GM06990 (cell line): ENCODE measurements at regions not wholly inside any gene's neighbourhood (a gene's known extent, or its start where the extent isn't known, plus 50 kb on each side); places are given as distances from the start of the nearest gene placed in this dataset.

Source experiments
- DNase-seq: peaks from one replicate; pipeline ENCODE4 v3.0.0-alpha.2; 2011; ENCODE audit not compliant: insufficient read length; ENCODE audit errors: extremely low read depth
- H3K27me3 ChIP-seq: replicated peaks from 2 replicates; pipeline ENCODE4 v1.6.0; 2011; ENCODE audit warnings: low read length; ENCODE audit not compliant: control insufficient read depth, insufficient read depth
- H3K36me3 ChIP-seq: 2 replicates; pipeline ENCODE4 v1.5.1; 2011; ENCODE audit warnings: low read length; ENCODE audit not compliant: control insufficient read depth, insufficient read depth
- H3K4me3 ChIP-seq: replicated peaks from 2 replicates; pipeline ENCODE4 v1.5.1; 2011; ENCODE audit warnings: low read depth, mild to moderate bottlenecking, control low read depth, low read length
- TF ChIP-seq, protein P1 (sequence below): IDR thresholded peaks from 2 replicates; pipeline ENCODE4 v1.5.1; 2011; ENCODE audit warnings: low read length, control low read depth, mild to moderate bottlenecking, inconsistent platforms; ENCODE audit not compliant: insufficient read depth, poor library complexity, severe bottlenecking

DNA sequence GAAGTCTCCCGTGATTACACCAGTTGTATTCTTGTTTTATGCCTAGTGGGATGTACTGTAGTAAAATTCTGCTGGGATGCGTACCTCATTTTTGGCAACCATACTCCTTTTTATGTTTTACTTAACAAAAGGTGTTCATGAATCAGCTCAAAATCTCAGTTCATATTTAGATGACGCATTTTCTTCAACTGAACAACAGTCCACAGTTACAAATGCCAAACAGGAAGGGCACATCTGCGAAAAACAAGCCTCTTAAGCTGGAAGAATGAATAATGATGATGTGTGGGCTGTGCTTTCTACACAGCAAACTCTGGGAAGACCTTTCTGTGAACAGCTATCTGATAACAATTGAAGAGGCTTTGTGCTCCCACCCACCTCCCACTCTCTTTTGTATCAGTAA, 68.4 kb upstream of the NRBF2 start:
- no peak for DNase-seq
- Histone ChIP-seq H3K27me3 (no peaks in the 10 kb centered on the region; the same call in 1 of the 2 replicates), H3K36me3 (no peaks in the 10 kb centered on the region), H3K4me3 (no peak overlapping the region)
- TF ChIP-seq, protein P1, sequence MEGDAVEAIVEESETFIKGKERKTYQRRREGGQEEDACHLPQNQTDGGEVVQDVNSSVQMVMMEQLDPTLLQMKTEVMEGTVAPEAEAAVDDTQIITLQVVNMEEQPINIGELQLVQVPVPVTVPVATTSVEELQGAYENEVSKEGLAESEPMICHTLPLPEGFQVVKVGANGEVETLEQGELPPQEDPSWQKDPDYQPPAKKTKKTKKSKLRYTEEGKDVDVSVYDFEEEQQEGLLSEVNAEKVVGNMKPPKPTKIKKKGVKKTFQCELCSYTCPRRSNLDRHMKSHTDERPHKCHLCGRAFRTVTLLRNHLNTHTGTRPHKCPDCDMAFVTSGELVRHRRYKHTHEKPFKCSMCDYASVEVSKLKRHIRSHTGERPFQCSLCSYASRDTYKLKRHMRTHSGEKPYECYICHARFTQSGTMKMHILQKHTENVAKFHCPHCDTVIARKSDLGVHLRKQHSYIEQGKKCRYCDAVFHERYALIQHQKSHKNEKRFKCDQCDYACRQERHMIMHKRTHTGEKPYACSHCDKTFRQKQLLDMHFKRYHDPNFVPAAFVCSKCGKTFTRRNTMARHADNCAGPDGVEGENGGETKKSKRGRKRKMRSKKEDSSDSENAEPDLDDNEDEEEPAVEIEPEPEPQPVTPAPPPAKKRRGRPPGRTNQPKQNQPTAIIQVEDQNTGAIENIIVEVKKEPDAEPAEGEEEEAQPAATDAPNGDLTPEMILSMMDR: no peak

- H3K36me3 ChIP-seq: no peaks in the 10 kb centered on the region
- no peak for DNase-seq
- no peak overlapping the region for H3K4me3 ChIP-seq
- no peaks in the 10 kb centered on the region for H3K27me3 ChIP-seq
- TF ChIP-seq, protein P1: no peak
These were observed 74.9 kb upstream of the NRBF2 start for GRCh38 chr10:63058236-63058635.

GRCh38 chr10:63057509-63057908, 75.6 kb upstream of the NRBF2 start:
- no peaks in the 10 kb centered on the region for H3K27me3 ChIP-seq
- no peak for DNase-seq
- no peak overlapping the region for H3K4me3 ChIP-seq
- no peaks in the 10 kb centered on the region for H3K36me3 ChIP-seq
- TF ChIP-seq, protein P1: no peak

DNA sequence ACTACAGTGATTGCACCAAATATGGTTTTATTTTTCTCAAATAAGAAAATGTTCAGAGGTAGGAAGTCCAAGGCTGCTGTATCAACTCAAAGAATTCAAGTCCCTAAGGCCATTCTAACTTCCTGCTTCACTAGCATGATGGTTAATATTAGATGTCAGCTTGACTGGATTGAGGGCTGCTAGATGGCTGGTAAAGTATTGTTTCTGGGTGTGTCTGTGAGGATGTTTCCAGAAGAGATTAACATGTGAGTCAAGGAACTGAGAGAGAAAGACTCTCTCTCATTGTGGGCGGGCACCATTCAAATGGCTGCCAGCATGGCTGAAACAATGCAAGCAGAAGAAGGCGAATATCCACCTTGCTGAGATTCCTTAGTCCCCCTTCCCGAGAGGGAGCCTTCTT, 77.4 kb upstream of the NRBF2 start:
- H3K36me3 ChIP-seq: no peaks in the 10 kb centered on the region
- no peak overlapping the region for H3K4me3 ChIP-seq
- no peak for DNase-seq
- TF ChIP-seq, protein P1: no peak
- H3K27me3 ChIP-seq: no peaks in the 10 kb centered on the region

DNA sequence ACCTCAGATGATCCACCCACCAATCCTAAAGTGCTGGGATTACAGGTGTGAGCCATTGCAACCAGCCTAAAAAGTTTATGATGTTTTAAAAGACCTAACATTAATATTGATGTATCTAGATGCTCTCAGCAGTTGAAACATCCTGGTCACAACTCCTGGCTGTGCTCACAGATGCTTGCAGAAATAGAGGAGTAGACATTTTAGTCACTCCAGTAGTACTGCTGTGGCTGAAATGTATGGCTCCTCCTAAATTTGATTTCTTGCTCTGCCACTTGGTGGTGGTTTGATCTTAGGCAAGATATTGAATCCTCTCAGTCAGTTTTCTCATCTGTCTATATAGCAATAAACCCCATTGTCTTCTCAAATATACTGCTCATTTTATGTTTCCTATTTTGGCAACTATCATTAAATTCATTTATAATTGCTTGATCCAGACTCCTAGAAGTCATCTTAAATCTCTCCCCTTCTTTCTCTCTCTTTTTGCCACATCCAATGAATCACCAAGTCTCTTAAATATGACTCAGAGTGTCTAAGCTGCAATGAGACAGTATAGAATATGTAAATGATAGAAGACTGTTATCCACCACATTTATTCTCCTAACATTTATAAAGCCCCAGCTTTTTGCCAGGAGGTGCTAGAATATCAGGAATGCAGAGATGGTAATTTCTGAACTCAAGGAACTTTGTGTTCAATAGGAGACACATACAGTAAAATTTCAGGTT, 78.1 kb upstream of the NRBF2 start:
- no peaks in the 10 kb centered on the region for H3K27me3 ChIP-seq
- TF ChIP-seq, protein P1: no peak
- DNase-seq: no peak

DNA sequence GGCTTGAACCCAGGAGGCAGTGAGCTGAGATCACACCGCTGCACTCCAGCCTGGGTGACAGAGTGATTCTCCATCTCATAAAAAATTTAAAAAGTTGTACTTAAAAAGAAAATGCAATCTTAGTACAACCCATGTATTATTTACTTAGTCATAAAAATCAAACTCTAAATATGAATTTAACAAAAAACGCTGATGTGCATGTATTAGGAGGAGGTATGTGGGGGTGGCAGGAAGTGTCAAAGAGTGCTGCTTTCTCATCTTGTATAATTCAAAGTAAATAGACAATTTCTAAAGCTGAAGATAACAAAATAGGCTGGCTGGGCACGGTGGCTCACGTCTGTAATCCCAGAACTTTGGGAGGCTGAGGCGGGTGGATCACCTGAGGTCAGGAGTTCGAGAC, 81.0 kb upstream of the NRBF2 start:
- DNase-seq: no peak
- H3K4me3 ChIP-seq: no peak overlapping the region
- H3K27me3 ChIP-seq: no peaks in the 10 kb centered on the region
- H3K36me3 ChIP-seq: no peaks in the 10 kb centered on the region
- TF ChIP-seq, protein P1: no peak

More for the DNA sequence above, 78.1 kb upstream of the NRBF2 start:
- Histone ChIP-seq H3K36me3 (no peaks in the 10 kb centered on the region), H3K4me3 (no peak overlapping the region)
